Neural cell (in vitro differentiated cells): ENCODE measurements at regions not wholly inside any gene's neighbourhood (a gene's known extent, or its start where the extent isn't known, plus 50 kb on each side); places are given as distances from the start of the nearest gene placed in this dataset.

Source experiments
- H2AFZ ChIP-seq: fragments of 200-600, 300-800 bp; sonication (generic), shearing (Covaris generic); 2 replicates; pipeline ENCODE4 v1.6.0; 2014; ENCODE audit warnings: low read depth, mild to moderate bottlenecking, antibody characterized with exemption, low read length, moderate library complexity
- H3F3A ChIP-seq: fragments of 200-600 bp; shearing (Covaris generic); 2 replicates; pipeline ENCODE4 v1.6.1; 2016; ENCODE audit warnings: mild to moderate bottlenecking, moderate library complexity, mixed read lengths, antibody characterized with exemption, low read length; ENCODE audit not compliant: insufficient read depth, poor library complexity, severe bottlenecking
- H3K27ac ChIP-seq: fragments of 200-600, 300-800 bp; sonication (generic), shearing (Covaris generic); 2 replicates; pipeline ENCODE4 v1.5.1; 2014; ENCODE audit warnings: mild to moderate bottlenecking, low read length, moderate library complexity
- H3K27me3 ChIP-seq: fragments of 300-800, 200-600 bp; sonication (generic), shearing (Covaris generic); 2 replicates; pipeline ENCODE4 v1.6.0; 2014; ENCODE audit warnings: mild to moderate bottlenecking, low read depth, low read length, moderate library complexity; ENCODE audit not compliant: insufficient read depth
- H3K36me3 ChIP-seq: fragments of 300-800, 200-600 bp; sonication (generic), shearing (Covaris generic); 2 replicates; pipeline ENCODE4 v1.5.1; 2014; ENCODE audit warnings: mild to moderate bottlenecking, antibody characterized with exemption, low read length, moderate library complexity; ENCODE audit not compliant: insufficient read depth
- H3K4me2 ChIP-seq: fragments of 300-800, 200-600 bp; sonication (generic), shearing (Covaris generic); 2 replicates; pipeline ENCODE4 v1.6.0; 2014; ENCODE audit warnings: mild to moderate bottlenecking, low read length
- H3K4me3 ChIP-seq: fragments of 300-800, 200-600 bp; sonication (generic), shearing (Covaris generic); 2 replicates; pipeline ENCODE4 v1.5.1; 2014; ENCODE audit warnings: mild to moderate bottlenecking, low read length, moderate library complexity
- H3K79me2 ChIP-seq: fragments of 200-600 bp; shearing (Covaris generic); replicated peaks from 2 replicates; pipeline ENCODE4 v1.6.0; 2014; ENCODE audit warnings: mild to moderate bottlenecking, low read length, moderate library complexity; ENCODE audit not compliant: insufficient read depth
- H3K9ac ChIP-seq: fragments of 300-800, 200-600 bp; sonication (generic), shearing (Covaris generic); 2 replicates; pipeline ENCODE4 v1.6.1; 2016; ENCODE audit warnings: mild to moderate bottlenecking, low read length, mixed read lengths
- H3K9me2 ChIP-seq: fragments of 200-600 bp; shearing (Covaris generic); 2 replicates; pipeline ENCODE4 v1.6.1; 2016; ENCODE audit warnings: mild to moderate bottlenecking, low read length, mixed read lengths; ENCODE audit not compliant: insufficient read depth
- H3K9me3 ChIP-seq: fragments of 200-600, 300-800 bp; sonication (generic), shearing (Covaris generic); 2 replicates; pipeline ENCODE4 v1.6.1; 2016; ENCODE audit warnings: mild to moderate bottlenecking, mixed run types, low read length, moderate library complexity, mixed read lengths
- H4K20me1 ChIP-seq: fragments of 200-600 bp; shearing (Covaris generic); 2 replicates; pipeline ENCODE4 v1.6.1; 2016; ENCODE audit warnings: mild to moderate bottlenecking, mixed run types; ENCODE audit not compliant: insufficient read depth
- CTCF ChIP-seq: fragments of 450-650 bp; IDR thresholded peaks from 2 replicates; pipeline ENCODE4 v1.5.1; 2014; ENCODE audit warnings: antibody characterized with exemption, mild to moderate bottlenecking, moderate library complexity; ENCODE audit not compliant: poor library complexity, severe bottlenecking
- EP300 ChIP-seq: fragments of 450-650 bp; conservative IDR thresholded peaks from 2 replicates; pipeline ENCODE4 v1.6.1; 2014; ENCODE audit warnings: antibody characterized with exemption, mild to moderate bottlenecking, moderate library complexity; ENCODE audit not compliant: poor library complexity, severe bottlenecking
- EZH2 ChIP-seq: fragments of 200-600, 300-800 bp; shearing (Covaris generic), sonication (generic); IDR thresholded peaks from 2 replicates; pipeline ENCODE4 v1.6.1; 2014; ENCODE audit warnings: antibody characterized with exemption, low read length, borderline replicate concordance, mild to moderate bottlenecking; ENCODE audit not compliant: insufficient read depth, poor library complexity, severe bottlenecking
- MXI1 ChIP-seq: fragments of 450-650 bp; conservative IDR thresholded peaks from 2 replicates; pipeline ENCODE4 v1.6.1; 2014; ENCODE audit warnings: antibody characterized with exemption, mild to moderate bottlenecking; ENCODE audit not compliant: poor library complexity, severe bottlenecking
- POLR2AphosphoS5 ChIP-seq: IDR thresholded peaks from 2 replicates; pipeline ENCODE4 v1.6.1; 2012
- RAD21 ChIP-seq: fragments of 450-650 bp; conservative IDR thresholded peaks from 2 replicates; pipeline ENCODE4 v1.6.1; 2014; ENCODE audit warnings: antibody characterized with exemption, mild to moderate bottlenecking, moderate library complexity
- REST ChIP-seq: IDR thresholded peaks from 2 replicates; pipeline ENCODE4 v1.6.1; 2012; ENCODE audit warnings: borderline replicate concordance
- SMC3 ChIP-seq: fragments of 450-650 bp; conservative IDR thresholded peaks from 2 replicates; pipeline ENCODE4 v1.6.1; 2014; ENCODE audit warnings: antibody characterized with exemption, mild to moderate bottlenecking, moderate library complexity; ENCODE audit not compliant: poor library complexity
- TAF1 ChIP-seq: IDR thresholded peaks from 2 replicates; pipeline ENCODE4 v1.6.1; 2012; ENCODE audit warnings: low read depth

GRCh38 chr10:2994221-2994961, 73.0 kb upstream of the PFKP start:
- TF ChIP-seq REST = no peak
- no peak for TF ChIP-seq MXI1
- no peak for TF ChIP-seq POLR2AphosphoS5
- no peak for TF ChIP-seq RAD21
- no peak for TF ChIP-seq TAF1
- no peak for TF ChIP-seq EZH2
- TF ChIP-seq SMC3 = no peak
- no peak for TF ChIP-seq CTCF
- no peak for TF ChIP-seq EP300

GRCh38 chr10:2993636-2994035, 73.7 kb upstream of the PFKP start:
- H3K27ac ChIP-seq = no peak overlapping the region
- H4K20me1 ChIP-seq = no peaks in the 10 kb centered on the region
- H3F3A ChIP-seq = no peaks in the 10 kb centered on the region
- H3K9me3 ChIP-seq = no peaks in the 10 kb centered on the region
- no peak overlapping the region for H3K4me2 ChIP-seq
- no peak for TF ChIP-seq RAD21
- TF ChIP-seq CTCF = no peak
- no peak for TF ChIP-seq EZH2
- TF ChIP-seq MXI1 = no peak
- no peak for TF ChIP-seq SMC3
- no peak for TF ChIP-seq POLR2AphosphoS5
- TF ChIP-seq REST = no peak
- no peak for TF ChIP-seq EP300
- TF ChIP-seq TAF1 = no peak
- no peaks in the 10 kb centered on the region for H3K36me3 ChIP-seq
- no peak overlapping the region for H2AFZ ChIP-seq
- no peaks in the 10 kb centered on the region for H3K27me3 ChIP-seq
- H3K9me2 ChIP-seq = no peaks in the 10 kb centered on the region
- no peak overlapping the region for H3K9ac ChIP-seq
- no peaks in the 10 kb centered on the region for H3K79me2 ChIP-seq
- H3K4me3 ChIP-seq = no peak overlapping the region

More at GRCh38 chr10:2994221-2994961, 73.0 kb upstream of the PFKP start:
- no peak overlapping the region for H3K4me2 ChIP-seq
- no peaks in the 10 kb centered on the region for H3K9me2 ChIP-seq
- no peak overlapping the region for H3K4me3 ChIP-seq
- no peaks in the 10 kb centered on the region for H3K36me3 ChIP-seq
- no peaks in the 10 kb centered on the region for H4K20me1 ChIP-seq
- H3K9ac ChIP-seq = no peak overlapping the region
- H3K27me3 ChIP-seq = no peaks in the 10 kb centered on the region
- no peaks in the 10 kb centered on the region for H3K9me3 ChIP-seq
- no peaks in the 10 kb centered on the region for H3F3A ChIP-seq
- H3K79me2 ChIP-seq = no peaks in the 10 kb centered on the region
- no peak overlapping the region for H2AFZ ChIP-seq
- H3K27ac ChIP-seq = no peak overlapping the region
